ENCODE measurements at regions not wholly inside any gene's neighbourhood (a gene's known extent, or its start where the extent isn't known, plus 50 kb on each side); places are given as distances from the start of the nearest gene placed in this dataset.

DNA sequence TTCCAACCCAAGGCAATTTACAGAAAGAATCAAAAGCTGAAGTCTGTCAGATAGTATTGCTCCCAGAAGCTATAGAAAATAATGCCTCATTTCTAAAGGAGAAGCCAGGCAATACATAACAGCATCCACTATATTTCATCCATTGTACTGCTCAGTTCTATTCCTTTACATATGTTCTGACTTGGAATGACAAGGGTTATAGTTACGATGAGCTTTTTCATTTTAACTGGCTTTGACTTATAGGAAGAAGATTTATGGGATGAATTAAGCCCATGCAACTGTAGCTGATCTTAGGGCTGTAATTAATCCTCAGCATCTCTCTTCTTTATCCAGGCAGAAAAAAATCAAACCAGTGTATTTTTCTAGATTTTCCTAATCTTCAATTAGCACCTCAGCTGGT lies 676.3 kb upstream of the CCDC54 start:
- no peak for DNase-seq (ENCODE audit: low spot score)

DNA sequence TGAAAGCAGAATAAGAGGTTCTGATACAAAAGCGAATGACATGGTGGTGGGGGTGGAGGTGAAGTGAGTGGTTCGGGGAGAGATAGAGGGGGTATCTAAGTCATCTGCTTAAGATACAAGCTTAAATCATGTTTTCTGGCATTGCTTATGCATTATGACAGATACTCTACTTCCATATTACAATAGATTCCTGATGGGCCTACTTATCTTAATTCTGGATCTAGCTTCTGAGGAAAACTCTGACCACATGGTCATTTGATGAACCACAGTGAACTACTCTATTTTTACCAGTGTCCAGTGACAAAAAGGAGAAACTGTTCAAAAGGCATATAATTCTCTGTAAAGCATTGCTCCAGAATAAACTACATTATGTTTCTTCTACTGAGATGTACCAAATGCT lies 673.7 kb upstream of the CCDC54 start:
- no peak for DNase-seq (ENCODE audit: low spot score)

DNA sequence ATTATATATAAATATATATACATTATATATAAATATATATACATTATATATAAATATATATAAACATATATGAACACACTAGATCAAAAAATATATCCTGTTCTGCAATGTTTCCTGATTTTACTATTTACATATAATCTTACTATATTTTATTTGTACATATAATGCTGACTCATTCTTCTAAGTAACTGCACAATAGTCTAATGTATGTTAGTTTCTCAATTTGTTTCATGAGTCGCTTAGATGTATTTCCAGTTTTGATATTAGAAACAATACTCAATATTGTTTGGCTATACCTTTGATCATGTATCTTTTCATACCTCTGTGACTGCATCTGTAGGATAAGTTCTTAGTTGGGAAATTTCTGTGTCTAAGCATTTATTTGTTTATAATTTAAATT lies 669.9 kb upstream of the CCDC54 start:
- no peak for DNase-seq (ENCODE audit: low spot score)

- DNase-seq (ENCODE audit: low spot score): no peak
Measured at GRCh38 chr3:106710596-106710995, 666.6 kb upstream of the CCDC54 start.

DNA sequence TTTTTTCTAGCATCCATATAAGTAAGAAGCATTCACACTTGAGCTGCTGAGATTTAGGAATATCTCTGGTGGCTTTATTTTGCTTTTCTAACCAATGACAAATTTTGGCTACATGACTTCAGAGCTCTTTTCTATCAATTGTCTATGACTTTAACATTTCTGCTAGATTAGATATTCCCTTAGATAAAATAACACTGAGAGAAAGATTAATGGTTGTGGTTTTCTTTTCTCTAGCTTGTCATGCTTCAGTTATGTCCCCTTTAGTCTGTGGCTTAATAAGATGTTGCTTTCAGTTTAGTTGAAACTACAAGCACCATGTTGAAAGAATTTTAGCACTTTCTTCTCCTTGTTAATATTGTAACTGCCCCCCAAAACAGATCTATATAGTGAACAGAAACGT lies 665.6 kb upstream of the CCDC54 start:
- no peak for DNase-seq (ENCODE audit: low spot score)

DNA sequence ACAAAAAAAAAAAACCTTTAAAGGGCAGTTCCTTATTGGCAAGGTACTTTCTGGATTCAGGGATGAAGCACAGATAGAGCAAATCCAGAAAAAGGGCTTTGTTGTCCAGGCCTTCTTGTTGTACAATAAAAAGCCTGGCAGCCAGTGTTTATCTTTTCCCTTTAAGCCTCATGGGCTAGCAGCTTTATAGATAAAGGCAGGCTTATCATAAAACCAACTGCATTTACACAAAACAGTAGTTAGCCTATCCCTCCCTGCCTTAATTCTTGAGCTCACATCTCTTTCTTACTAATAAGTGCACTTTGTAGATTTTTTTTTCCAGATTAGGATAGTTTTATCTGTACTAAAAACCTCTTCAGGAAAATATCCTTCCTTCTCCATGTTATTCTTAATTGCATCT lies 662.8 kb upstream of the CCDC54 start:
- no peak for DNase-seq (ENCODE audit: low spot score)

- DNase-seq (ENCODE audit: low spot score): no peak
Measured at GRCh38 chr3:106715286-106715685, 662.0 kb upstream of the CCDC54 start.

GRCh38 chr3:106717178-106717780 lies 660.0 kb upstream of the CCDC54 start:
- no peak for DNase-seq (ENCODE audit: low spot score)

DNA sequence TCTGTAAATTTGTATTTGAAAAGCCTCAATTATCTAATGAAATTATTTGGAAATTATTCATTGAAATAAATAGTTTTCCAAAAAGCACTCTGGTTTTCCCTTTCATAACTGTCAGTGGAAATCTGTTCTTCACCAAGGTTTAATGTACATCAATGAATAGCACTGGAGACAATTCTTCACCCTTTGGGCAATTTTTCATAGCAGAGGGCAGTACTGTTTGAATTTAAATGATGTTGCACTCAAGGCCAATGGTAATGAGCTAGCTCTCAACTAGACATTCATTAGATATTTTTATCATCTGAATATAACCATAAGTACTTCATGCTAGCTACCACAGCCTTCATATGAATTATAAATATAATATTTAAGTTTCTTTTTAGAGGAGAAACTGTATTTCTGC lies 658.2 kb upstream of the CCDC54 start:
- no peak for DNase-seq (ENCODE audit: low spot score)

GRCh38 chr3:106719583-106719982 lies 657.7 kb upstream of the CCDC54 start:
- no peak for DNase-seq (ENCODE audit: low spot score)

DNA sequence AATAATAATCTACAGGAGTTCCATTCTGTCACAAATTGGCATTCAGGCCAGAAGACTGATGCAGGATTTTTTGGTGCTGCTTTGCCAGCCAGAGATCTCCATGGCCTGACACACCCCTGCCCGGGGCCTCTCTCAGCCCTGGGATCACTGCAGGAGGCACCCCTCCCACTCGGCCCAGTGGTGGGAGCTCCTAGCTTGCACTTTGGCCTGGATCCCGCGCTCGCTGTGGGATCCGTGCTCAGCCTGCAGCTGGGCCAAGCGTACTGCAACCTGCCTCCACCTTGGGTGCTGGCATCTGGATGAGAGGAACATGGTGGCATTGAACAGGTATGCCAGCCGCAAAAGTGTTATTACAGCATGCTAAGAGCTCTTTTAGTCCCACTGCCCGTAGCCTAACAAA lies 656.7 kb upstream of the CCDC54 start:
- no peak for DNase-seq (ENCODE audit: low spot score)

DNA sequence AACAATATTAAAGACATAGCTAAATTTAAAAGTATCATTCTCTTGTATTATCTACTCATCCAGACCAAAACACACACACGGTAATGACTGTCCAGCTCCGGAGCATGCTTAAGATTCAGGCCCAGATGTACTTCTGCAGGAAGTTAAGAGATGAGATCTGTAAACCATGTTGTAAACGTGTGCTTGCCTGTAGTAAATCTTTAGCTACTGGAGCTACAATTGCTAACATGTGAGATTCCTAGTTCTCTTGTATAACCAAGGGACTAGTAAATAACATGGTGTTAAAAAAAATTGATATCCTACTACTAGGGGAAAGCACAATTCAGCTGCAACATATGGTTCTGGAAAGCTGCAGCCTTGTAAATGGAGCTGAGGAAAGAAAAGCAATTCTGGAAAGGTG lies 651.7 kb upstream of the CCDC54 start:
- DNase-seq (ENCODE audit: low spot score): no peak

DNA sequence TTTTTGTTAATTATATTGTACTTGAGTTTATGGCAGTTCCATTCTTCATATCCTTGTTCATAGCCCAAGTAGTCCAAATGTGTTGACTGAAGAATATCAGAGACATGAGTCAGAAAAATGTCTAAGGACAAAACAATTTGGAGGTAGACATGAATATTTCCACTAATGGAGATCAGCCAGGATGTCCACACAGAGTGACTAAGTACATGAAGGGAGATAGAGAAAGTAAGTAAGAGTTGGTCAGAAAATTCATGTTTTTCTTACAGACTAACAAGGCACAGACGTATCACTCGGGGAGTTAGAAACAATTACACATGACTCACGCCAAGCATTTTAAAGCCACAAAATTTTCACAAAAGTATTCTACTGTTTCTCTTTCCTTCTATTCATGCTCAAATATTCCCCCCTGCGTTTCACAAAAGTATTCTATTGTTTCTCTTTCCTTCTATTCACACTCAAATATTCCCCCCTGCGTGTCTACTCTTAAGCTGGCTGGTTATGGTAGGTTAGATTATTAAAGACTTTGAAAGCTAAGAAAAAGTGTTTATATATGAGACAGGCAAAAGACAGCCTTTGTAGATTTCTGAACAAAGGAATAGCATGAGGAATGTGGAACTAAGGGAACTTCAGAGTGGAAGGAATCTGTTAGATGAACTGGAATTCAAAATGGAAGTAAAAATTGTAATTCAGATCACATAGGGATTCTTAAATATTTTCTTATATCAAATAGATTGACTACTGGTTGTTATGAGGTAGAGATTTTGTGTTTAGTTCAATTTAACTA lies 648.7 kb upstream of the CCDC54 start:
- DNase-seq (ENCODE audit: low spot score): no peak

GRCh38 chr3:106729481-106729880 lies 647.8 kb upstream of the CCDC54 start:
- no peak for DNase-seq (ENCODE audit: low spot score)

DNA sequence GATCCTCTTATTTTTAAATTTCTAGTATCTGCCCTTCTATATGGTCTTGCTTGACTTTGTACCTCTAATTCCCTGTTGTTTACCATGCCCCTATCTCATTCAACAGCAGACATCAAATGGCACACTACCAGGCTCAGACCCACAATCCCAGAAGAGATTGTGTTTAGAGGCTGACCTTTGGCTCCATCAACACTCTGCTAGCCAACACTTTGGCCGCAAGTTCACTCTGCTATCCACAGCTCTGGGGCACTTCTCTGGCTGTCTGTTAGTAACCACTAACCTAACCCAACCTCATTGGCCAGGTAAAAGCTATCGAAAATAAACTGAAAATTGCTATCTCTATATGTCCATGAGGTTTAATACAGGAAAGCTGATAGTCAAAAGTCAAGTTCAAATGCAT lies 646.0 kb upstream of the CCDC54 start:
- no peak for DNase-seq (ENCODE audit: low spot score)

DNA sequence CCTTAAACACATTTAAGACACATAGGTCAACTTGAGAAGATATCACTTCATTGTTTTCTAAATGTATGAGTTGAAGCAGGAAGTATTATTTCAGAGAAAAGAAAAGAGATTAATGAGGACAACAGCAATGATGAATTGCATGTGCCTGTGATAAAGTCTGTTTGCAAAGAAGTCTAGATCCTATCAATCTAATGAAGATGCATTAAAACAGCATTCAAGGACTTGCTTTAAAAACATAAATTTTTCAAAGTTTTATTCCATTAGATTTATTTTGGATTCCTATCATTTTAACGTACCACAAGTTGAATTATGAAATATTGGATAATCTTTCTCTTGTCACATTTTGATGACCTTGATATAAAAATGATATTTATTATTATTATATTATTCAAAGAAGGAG lies 642.5 kb upstream of the CCDC54 start:
- DNase-seq (ENCODE audit: low spot score): no peak

DNA sequence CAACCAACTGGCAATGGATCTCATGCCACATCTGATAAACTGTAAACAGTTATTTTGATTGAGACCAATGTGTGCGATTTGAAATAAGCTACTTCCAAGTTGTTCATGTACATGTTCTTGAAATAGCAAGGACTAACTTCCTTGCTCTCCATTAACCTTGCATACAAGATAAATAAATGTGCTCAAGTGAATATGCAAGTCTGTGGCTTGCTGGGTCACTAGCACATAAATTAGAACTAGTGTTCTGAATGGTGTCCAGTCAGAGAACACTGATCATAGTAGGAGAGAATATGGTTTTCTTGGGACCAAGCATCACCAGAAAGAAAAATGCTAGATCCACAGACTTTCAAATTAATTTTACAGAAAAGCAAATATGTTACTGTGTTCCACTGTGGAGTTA lies 640.0 kb upstream of the CCDC54 start:
- no peak for DNase-seq (ENCODE audit: low spot score)

- no peak for DNase-seq (ENCODE audit: low spot score)
Measured at GRCh38 chr3:106740116-106740515, 637.1 kb upstream of the CCDC54 start.

DNA sequence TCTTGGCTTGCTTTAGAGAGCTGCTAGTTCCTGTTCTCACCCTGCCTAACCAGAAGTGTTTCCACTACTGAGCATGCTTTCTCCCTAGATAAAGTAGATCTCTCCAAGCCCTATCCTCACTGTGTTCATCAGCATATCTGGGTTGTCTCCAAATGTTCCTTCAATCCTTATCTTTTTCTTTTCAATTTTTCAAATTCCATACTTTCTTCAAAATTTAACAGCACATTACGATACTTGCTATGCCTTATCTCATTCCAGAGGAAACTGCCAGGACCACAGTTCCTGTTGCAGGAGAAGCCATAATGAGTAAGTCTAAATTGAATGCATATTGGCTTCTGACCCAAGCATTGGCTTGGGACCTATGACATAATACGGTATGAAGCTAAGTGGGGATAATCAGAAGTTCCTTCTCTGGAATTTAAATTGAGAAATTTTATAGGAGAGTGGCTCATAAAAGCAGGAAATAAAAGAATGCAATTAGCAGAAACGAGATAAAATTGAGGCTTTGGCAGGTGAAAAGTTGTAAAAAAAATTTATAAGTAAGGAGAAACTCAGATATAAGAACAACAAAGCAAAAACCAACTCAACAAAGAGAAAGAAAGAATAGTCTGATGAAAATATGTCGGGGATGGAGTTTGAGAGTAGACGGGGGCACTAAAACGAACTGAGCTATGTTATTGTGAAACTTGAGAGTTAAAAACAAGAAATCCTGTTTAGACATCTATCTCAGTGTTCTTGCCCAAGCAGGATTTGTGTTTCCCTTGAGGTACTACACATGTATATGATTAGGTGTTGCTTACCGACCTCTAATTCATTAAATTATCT lies 631.7 kb upstream of the CCDC54 start:
- DNase-seq (ENCODE audit: low spot score): no peak

DNA sequence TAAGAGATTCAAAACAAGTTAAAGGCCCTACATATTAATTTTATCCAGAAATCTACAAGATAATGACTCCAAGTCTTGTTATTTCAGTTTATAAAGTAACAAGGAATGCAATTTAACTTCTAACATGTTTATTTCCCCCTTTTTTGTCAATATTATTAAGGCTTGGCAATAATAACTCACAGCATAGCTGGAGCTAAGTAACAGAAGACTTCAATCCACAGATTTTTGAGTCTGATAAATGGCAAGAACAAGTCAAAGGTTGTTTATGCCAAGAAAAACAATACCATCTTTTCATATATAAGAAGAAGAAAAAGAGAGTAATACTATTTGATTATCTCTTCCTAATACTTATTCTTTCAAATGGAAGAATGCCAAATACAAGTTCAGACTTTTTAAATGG lies 631.0 kb upstream of the CCDC54 start:
- no peak for DNase-seq (ENCODE audit: low spot score)

DNA sequence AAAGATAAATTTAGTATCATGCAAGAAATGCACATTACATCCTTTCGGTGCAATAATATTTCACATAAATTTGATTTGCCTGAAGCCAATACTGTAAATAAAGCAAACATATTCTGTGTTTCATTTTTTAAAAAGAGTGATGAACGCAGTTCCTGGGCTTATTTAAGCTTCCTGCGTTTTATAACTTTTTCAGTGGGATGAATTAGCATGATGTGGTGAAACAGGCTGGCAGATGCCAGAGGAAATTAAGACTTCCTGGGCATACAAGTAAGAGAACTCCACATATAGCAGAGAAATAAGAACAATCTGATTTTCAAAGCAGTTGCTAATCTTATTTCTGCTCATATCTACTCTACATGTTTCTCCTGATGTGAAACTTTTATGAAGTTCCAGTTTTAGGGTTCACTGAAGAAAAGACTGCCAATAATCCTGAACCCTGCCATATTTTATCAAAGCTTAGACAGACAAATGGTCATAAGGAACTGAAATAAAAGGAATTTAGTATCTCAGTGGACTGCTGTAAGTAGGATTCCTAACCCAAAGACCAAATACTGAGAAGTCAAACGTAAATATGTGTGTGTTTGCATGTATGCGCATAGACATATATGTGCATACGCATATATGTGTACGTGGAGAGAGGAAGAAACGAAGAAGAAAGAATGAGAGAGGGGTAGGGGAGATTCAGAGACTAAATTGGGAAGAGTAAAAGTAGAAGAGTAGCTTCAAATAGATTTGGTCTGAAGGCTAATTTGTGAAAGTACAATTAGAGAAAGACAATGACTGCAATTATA lies 628.6 kb upstream of the CCDC54 start:
- DNase-seq (ENCODE audit: low spot score): no peak

DNA sequence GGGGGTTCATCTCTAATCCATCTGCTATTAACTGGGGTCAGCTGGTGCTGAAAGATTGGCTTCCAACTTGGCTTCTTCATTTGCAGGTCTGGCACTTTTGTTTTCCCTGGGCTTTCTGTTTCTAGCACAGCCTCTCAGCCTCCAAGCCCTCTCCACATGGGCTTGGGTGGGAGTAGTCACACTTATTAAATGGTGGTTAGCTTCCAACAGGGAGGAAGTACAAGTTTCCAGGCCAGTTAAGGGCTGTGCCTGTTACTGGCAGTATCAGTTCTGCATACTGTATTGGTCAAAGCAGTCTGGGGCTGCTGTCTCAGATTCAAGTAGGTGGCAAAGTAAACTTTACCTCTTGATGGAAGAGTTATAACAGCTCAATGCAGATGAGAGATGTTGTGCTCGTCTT lies 627.1 kb upstream of the CCDC54 start:
- no peak for DNase-seq (ENCODE audit: low spot score)
